ENCODE measurements at regions not wholly inside any gene's neighbourhood (a gene's known extent, or its start where the extent isn't known, plus 50 kb on each side); places are given as distances from the start of the nearest gene placed in this dataset.

DNA sequence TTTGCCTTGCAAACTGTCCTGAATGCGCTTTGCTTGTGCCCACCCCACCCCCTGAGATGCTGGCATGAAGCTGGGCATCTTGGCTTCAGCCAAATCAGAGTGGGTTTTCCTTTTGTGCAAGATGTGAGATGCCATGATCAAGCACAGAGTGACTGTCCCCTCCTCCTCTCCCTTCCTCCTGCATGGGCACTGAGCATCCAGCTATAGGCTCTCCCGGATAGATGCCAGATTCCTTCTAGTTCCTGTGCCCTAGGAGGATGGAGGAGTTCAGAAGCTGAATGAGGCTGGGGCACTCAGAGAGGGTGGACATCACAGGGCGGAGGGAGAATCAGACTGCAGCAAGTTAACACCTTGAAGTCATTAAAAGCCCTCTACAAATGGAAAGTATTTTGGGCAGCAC, 384.1 kb upstream of the CCL2 start:
- no peak for ATAC-seq
- no peak overlapping the region for H3K27ac ChIP-seq (ENCODE audit: control insufficient read depth, insufficient read depth)
- DNase-seq (ENCODE audit: low read depth, low spot score): no peak
- H2AFZ ChIP-seq (ENCODE audit: control insufficient read depth, low read depth, low read length): no peak overlapping the region
- peaks cover 1 to 7% of the 10 kb centered on the region in 2 experiments; a peak in 2 of 4 replicates for H3K27me3 ChIP-seq (replicated peaks in 1 of 2; ENCODE audit: control insufficient read depth in 2 of 2, insufficient read depth in 2 of 2, low read length in 1 of 2)
- ChIA-PET RAD21 (ENCODE audit: unreplicated experiment) (no interaction called here), CTCF (no interaction called here), POLR2A (no interaction called here), SMC1A (ENCODE audit: uncharacterized antibody, unreplicated experiment) (no interaction called here)
- no peaks in the 10 kb centered on the region for H3K4me1 ChIP-seq (ENCODE audit: control insufficient read depth, insufficient read depth, low read length)
- in situ Hi-C loops (cut with MboI): no loop called here
- TF ChIP-seq MTA2 (IDR thresholded peaks at IDR 0.05; ENCODE audit: low read depth): no peak
- TF ChIP-seq ZNF24 (IDR thresholded peaks at IDR 0.05): no peak
- no peak for TF ChIP-seq DPF2 (IDR thresholded peaks at IDR 0.05)
- TF ChIP-seq CBX3 (IDR thresholded peaks at IDR 0.05; ENCODE audit: borderline replicate concordance, low read depth): no peak
- TF ChIP-seq SP1 (IDR thresholded peaks at IDR 0.05; ENCODE audit: low read depth, low read length): no peak
- no peak for TF ChIP-seq ZBTB4 (CRISPR knock-in tag; IDR thresholded peaks at IDR 0.05)
- TF ChIP-seq IRF4 (IDR thresholded peaks at IDR 0.05; ENCODE audit: low read depth, low read length): no peak
- no peak for TF ChIP-seq POLR2AphosphoS2 (IDR thresholded peaks at IDR 0.05; ENCODE audit: low read depth, low read length)
- TF ChIP-seq, protein P1, sequence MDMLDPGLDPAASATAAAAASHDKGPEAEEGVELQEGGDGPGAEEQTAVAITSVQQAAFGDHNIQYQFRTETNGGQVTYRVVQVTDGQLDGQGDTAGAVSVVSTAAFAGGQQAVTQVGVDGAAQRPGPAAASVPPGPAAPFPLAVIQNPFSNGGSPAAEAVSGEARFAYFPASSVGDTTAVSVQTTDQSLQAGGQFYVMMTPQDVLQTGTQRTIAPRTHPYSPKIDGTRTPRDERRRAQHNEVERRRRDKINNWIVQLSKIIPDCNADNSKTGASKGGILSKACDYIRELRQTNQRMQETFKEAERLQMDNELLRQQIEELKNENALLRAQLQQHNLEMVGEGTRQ (IDR thresholded peaks at IDR 0.05; ENCODE audit: borderline replicate concordance, low read depth, low read length): no peak
- no peak overlapping the region for H3K9ac ChIP-seq (ENCODE audit: control insufficient read depth, insufficient read depth, low read length)
- H3K4me3 ChIP-seq: no peak overlapping the region
- H3K36me3 ChIP-seq (ENCODE audit: control insufficient read depth in 2 of 2, insufficient read depth in 2 of 2, low read length in 1 of 2): no peaks in the 10 kb centered on the region
- 12% methylated on average over 3 of the region's 3 CpGs for whole genome bisulfite sequencing (ENCODE audit: insufficient coverage, insufficient replicate concordance, low lambda C conversion rate, missing lambda C conversion rate)
- BruUV-seq (replicated peaks): no TSS peak
- FAIRE-seq: no peak
- intact Hi-C loops (cut with micrococcal nuclease; ENCODE audit: unreplicated experiment): no loop called here
- H4K20me1 ChIP-seq (ENCODE audit: control insufficient read depth, insufficient read depth): no peaks in the 10 kb centered on the region
- H3K79me2 ChIP-seq (ENCODE audit: control insufficient read depth, insufficient read depth, low read length): no peaks in the 10 kb centered on the region
- H3K4me2 ChIP-seq (ENCODE audit: control insufficient read depth, insufficient read depth): no peak overlapping the region
- no peaks in the 10 kb centered on the region for H3K9me3 ChIP-seq (replicated peaks; ENCODE audit: control insufficient read depth, insufficient read depth, low read length)

All from GM12878 (cell line).